Stomach (tissue), 8 donors: ENCODE measurements at regions not wholly inside any gene's neighbourhood (a gene's known extent, or its start where the extent isn't known, plus 50 kb on each side); places are given as distances from the start of the nearest gene placed in this dataset.

ENCODE experiments used
- DNase-seq, 2 donors: peaks; one replicate each; pipeline versions ENCODE4 v3.0.0 to v3.0.0-alpha.2; 2013 to 2019
- H3K27ac ChIP-seq, 5 donors: fragments of 200-600 bp in 4 of 5; sonication (generic) in 4 of 5; one replicate each; pipeline ENCODE4 v1.5.1; 2013 to 2019; ENCODE audit warnings: mild to moderate bottlenecking in 1 of 5, moderate library complexity in 1 of 5
- H3K27me3 ChIP-seq, 3 donors: fragments of 200-600 bp; sonication (generic); one replicate each; pipeline ENCODE4 v1.5.1; 2017 to 2019; ENCODE audit warnings: mixed run types in 1 of 3
- H3K36me3 ChIP-seq, 4 donors: fragments of 200-600 bp; sonication (generic); 1 replicate in 3 of 4; 2 replicates in 1 of 4; pipeline ENCODE4 v1.5.1; 2016 to 2019
- H3K4me1 ChIP-seq, 4 donors: fragments of 200-600 bp; sonication (generic); one replicate each; pipeline ENCODE4 v1.5.1; 2016 to 2019
- H3K4me3 ChIP-seq, 4 donors: fragments of 200-600 bp; sonication (generic) in 3 of 4; one replicate each; pipeline ENCODE4 v1.5.1; 2016 to 2019; ENCODE audit warnings: mild to moderate bottlenecking in 1 of 4
- H3K9me3 ChIP-seq, 4 donors: fragments of 200-600 bp; sonication (generic); one replicate each; pipeline ENCODE4 v1.5.1; 2016 to 2019
- CTCF ChIP-seq, 7 experiments: fragments of 450-650 bp in 4 of 7; fragments of 200-600 bp in 3 of 7; sonication (generic) in 3 of 7; IDR thresholded peaks; one replicate each; pipeline ENCODE4 v1.5.1; 2016 to 2019; ENCODE audit warnings: antibody characterized with exemption in 7 of 7, control low read depth in 2 of 7, mild to moderate bottlenecking in 1 of 7
- EP300 ChIP-seq: sonication (generic); formaldehyde crosslinking; IDR thresholded peaks from one replicate; pipeline ENCODE4 v1.6.1; 2017; ENCODE audit warnings: antibody characterized with exemption
- POLR2A ChIP-seq, 4 donors: fragments of 450-650 bp; IDR thresholded peaks; one replicate each; pipeline ENCODE4 v1.6.1; 2016; ENCODE audit warnings: antibody characterized with exemption in 4 of 4, control low read depth in 2 of 4, mild to moderate bottlenecking in 1 of 4, moderate library complexity in 1 of 4
- POLR2AphosphoS5 ChIP-seq, 3 donors: sonication (generic); formaldehyde crosslinking; IDR thresholded peaks; one replicate each; pipeline ENCODE4 v1.6.1; 2016; ENCODE audit warnings: antibody characterized with exemption in 3 of 3
- WGBS, 5 donors: extraction: QIAGEN DNeasy Blood & Tissue Kit in 3 of 5; methylation state at CpG; one replicate each; pipeline versions ENCODE4 v1.1.5 to v1.1.7; 2013 to 2018; 5-methylcytosine and 5-hydroxymethylcytosine counted together
- intact Hi-C: fragments of 100-400 bp; cut with DNase I; formaldehyde crosslinking; loops from one replicate; pipeline ENCODE4 v1.15.1; 2023; ENCODE audit warnings: low total_unique reads
- donor health status: healthy with polysubstance abuse.
- donor health status: Bipolar disorder and iron deficiency.
- donor health status: healthy.

GRCh38 chr13:73248711-73249580, 190.1 kb downstream of the KLF5 start:
- Histone ChIP-seq H3K9me3 (no peaks in the 10 kb centered on the region), H3K4me1 (peaks cover 0 to 22% (median 9%) of the 10 kb centered on the region in 4 donors), H3K36me3 (no peaks in the 10 kb centered on the region), H3K4me3 (peak overlapping the region in 1 of 4 donors; percentile 24), H3K27ac (peak overlapping the region; percentile 46 to 86 (median 58)), H3K27me3 (no peaks in the 10 kb centered on the region)
- intact Hi-C loops: no loop called here
- TF ChIP-seq POLR2AphosphoS5 (IDR thresholded peaks at IDR 0.05) (peak in 2 of 3 donors; percentile 33 to 75), EP300 (no peak)
- peak; percentile 64 to 65 for DNase-seq
- 20 to 35% (median 23%) methylated on average over 7 of the region's 7 CpGs for WGBS, 5 donors

GRCh38 chr13:73248154-73248553, 189.3 kb downstream of the KLF5 start:
- Histone ChIP-seq H3K27ac (peak overlapping the region in 2 of 5 donors; percentile 79 to 86), H3K36me3 (no peaks in the 10 kb centered on the region), H3K4me3 (no peak overlapping the region), H3K27me3 (no peaks in the 10 kb centered on the region), H3K4me1 (peaks cover 0 to 22% (median 9%) of the 10 kb centered on the region in 4 donors), H3K9me3 (no peaks in the 10 kb centered on the region)
- TF ChIP-seq CTCF (IDR thresholded peaks at IDR 0.05) (no peak), POLR2A (IDR thresholded peaks at IDR 0.05) (no peak), EP300 (no peak), POLR2AphosphoS5 (IDR thresholded peaks at IDR 0.05) (no peak)
- WGBS, 5 donors: 75 to 91% (median 78%) methylated on average over 3 of the region's 3 CpGs
- intact Hi-C loops: no loop called here
- no peak for DNase-seq

GRCh38 chr13:73245246-73245645, 186.4 kb downstream of the KLF5 start:
- no peak for TF ChIP-seq POLR2AphosphoS5 (IDR thresholded peaks at IDR 0.05)
- TF ChIP-seq CTCF (IDR thresholded peaks at IDR 0.05): no peak
- no peak for TF ChIP-seq POLR2A (IDR thresholded peaks at IDR 0.05)
- no peak for TF ChIP-seq EP300
- H3K27me3 ChIP-seq: no peaks in the 10 kb centered on the region
- H3K36me3 ChIP-seq: no peaks in the 10 kb centered on the region
- WGBS, 5 donors: 72 to 84% (median 78%) methylated on average over 6 of the region's 6 CpGs
- no peak for DNase-seq
- H3K9me3 ChIP-seq: no peaks in the 10 kb centered on the region
- intact Hi-C loops: no loop called here
- no peak overlapping the region for H3K27ac ChIP-seq
- peaks cover 0 to 19% (median 9%) of the 10 kb centered on the region in 4 donors for H3K4me1 ChIP-seq
- no peak overlapping the region for H3K4me3 ChIP-seq

- no peak for TF ChIP-seq POLR2AphosphoS5 (IDR thresholded peaks at IDR 0.05)
- TF ChIP-seq CTCF (IDR thresholded peaks at IDR 0.05): no peak
- no peak for TF ChIP-seq EP300
- intact Hi-C loops: no loop called here
Measured at GRCh38 chr13:73244467-73244866, 185.7 kb downstream of the KLF5 start.

More at GRCh38 chr13:73244467-73244866, 185.7 kb downstream of the KLF5 start:
- no peak overlapping the region for H3K27ac ChIP-seq
- no peaks in the 10 kb centered on the region for H3K9me3 ChIP-seq
- H3K4me1 ChIP-seq: peaks cover 0 to 12% (median 8%) of the 10 kb centered on the region in 4 donors
- no peaks in the 10 kb centered on the region for H3K36me3 ChIP-seq
- WGBS, 5 donors: 77 to 87% (median 85%) methylated on average over 4 of the region's 4 CpGs
- DNase-seq: no peak
- H3K27me3 ChIP-seq: no peaks in the 10 kb centered on the region
- no peak overlapping the region for H3K4me3 ChIP-seq
